Progenitor cell of endocrine pancreas (in vitro differentiated cells): ENCODE measurements at regions not wholly inside any gene's neighbourhood (a gene's known extent, or its start where the extent isn't known, plus 50 kb on each side); places are given as distances from the start of the nearest gene placed in this dataset.
"Not testable (repeated sequence)": the region's sequence is repeated elsewhere in the genome, so short reads cannot be mapped to it uniquely, and the experiment has no call there.

ENCODE experiments used
- DNase-seq: peaks from one replicate; pipeline ENCODE4 v3.0.0; 2021; ENCODE audit warnings: low spot score; ENCODE audit not compliant: unreplicated experiment
- H3K27ac Mint-ChIP-seq: 2 replicates; pipeline ENCODE4 v1.8.0; 2021; ENCODE audit warnings: mild to moderate bottlenecking, moderate library complexity, mixed read lengths
- H3K27me3 Mint-ChIP-seq: 2 replicates; pipeline ENCODE4 v1.8.0; 2021; ENCODE audit warnings: mixed read lengths
- H3K36me3 Mint-ChIP-seq: 2 replicates; pipeline ENCODE4 v1.8.0; 2022; ENCODE audit warnings: mixed read lengths; ENCODE audit not compliant: insufficient read depth
- H3K4me1 Mint-ChIP-seq: 2 replicates; pipeline ENCODE4 v1.8.0; 2021; ENCODE audit warnings: low read depth, mixed read lengths
- H3K4me3 Mint-ChIP-seq: 2 replicates; pipeline ENCODE4 v1.8.0; 2021; ENCODE audit warnings: low read depth, mild to moderate bottlenecking, moderate library complexity, mixed read lengths
- H3K9me3 Mint-ChIP-seq: 2 replicates; pipeline ENCODE4 v1.8.0; 2021; ENCODE audit warnings: low read depth, mixed read lengths
- TF ChIP-seq, protein P1 (sequence below): fragments of 200-600 bp; sonication (generic); IDR thresholded peaks from one replicate; pipeline ENCODE4 v1.5.0; 2021; ENCODE audit warnings: antibody characterized with exemption, mild to moderate bottlenecking; ENCODE audit not compliant: unreplicated experiment

DNA sequence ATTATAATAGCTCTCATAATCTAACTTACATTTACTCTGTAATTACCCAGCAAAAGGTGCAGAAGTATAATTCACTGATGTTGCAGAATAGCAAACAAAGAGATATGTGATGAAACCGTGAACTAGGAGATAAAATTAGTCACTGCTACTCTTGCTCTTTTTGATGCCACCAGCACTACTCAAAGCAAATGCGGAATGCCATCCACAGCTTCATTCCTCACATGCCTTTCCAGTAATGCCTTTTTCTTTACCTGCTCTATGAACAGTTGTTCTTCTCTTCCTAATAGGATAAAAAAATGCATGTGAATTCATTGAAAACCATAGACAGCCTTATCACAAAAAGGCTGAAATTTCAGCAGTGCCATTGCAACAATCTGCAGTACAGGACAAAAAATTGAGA lies 1129.5 kb downstream of the DIAPH3 start:
- TF ChIP-seq, protein P1, sequence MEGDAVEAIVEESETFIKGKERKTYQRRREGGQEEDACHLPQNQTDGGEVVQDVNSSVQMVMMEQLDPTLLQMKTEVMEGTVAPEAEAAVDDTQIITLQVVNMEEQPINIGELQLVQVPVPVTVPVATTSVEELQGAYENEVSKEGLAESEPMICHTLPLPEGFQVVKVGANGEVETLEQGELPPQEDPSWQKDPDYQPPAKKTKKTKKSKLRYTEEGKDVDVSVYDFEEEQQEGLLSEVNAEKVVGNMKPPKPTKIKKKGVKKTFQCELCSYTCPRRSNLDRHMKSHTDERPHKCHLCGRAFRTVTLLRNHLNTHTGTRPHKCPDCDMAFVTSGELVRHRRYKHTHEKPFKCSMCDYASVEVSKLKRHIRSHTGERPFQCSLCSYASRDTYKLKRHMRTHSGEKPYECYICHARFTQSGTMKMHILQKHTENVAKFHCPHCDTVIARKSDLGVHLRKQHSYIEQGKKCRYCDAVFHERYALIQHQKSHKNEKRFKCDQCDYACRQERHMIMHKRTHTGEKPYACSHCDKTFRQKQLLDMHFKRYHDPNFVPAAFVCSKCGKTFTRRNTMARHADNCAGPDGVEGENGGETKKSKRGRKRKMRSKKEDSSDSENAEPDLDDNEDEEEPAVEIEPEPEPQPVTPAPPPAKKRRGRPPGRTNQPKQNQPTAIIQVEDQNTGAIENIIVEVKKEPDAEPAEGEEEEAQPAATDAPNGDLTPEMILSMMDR, result no peak
- H3K36me3 Mint-ChIP-seq, result no peaks in the 10 kb centered on the region
- H3K4me1 Mint-ChIP-seq, result peaks cover 2% of the 10 kb centered on the region
- H3K27ac Mint-ChIP-seq, result no peak overlapping the region
- peaks cover 5% of the 10 kb centered on the region for H3K9me3 Mint-ChIP-seq
- DNase-seq, result no peak
- no peaks in the 10 kb centered on the region for H3K27me3 Mint-ChIP-seq
- no peak overlapping the region for H3K4me3 Mint-ChIP-seq

DNA sequence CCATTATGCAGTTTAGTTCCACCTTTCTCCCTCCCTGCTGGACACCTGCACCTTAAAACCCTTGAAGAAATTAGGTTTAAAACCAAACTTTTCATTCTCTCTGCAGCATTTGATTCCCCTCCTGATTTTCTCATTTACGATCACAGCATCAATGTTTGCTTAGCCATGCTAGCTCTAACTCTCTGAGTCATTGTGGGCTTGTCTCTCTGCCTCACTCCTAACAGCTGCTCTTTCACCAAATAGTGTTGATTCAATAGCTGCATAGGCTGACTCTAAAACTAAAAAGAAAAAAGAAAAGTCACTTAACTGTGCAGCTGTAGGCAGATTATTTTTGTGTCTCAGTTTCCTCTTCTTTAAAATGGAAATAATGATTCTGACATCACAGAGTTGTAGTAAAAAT lies 1124.9 kb downstream of the DIAPH3 start:
- TF ChIP-seq, protein P1, result no peak

DNA sequence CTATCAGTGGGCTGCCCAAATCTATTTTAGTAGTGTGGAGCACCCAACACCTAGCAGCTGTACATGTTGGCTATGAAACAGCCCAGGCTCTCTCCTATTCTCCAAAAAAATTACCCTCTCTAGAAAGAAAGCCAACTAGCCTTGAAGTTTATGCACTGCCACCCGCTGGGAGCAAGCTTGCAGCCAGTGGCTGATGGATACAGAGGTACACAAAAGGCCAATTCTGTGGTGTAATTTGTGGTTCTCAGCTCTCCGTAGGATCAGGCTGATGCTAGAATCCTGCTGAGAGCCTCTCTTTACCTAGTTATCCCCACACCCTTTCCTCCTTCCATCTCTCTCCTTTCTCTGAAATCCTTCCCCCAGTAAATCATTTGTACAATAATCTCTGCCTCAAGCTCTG lies 1120.7 kb downstream of the DIAPH3 start:
- Mint-ChIP-seq H3K4me1 (peaks cover 2% of the 10 kb centered on the region), H3K27ac (no peak overlapping the region), H3K36me3 (no peaks in the 10 kb centered on the region), H3K27me3 (no peaks in the 10 kb centered on the region), H3K4me3 (no peak overlapping the region), H3K9me3 (peaks cover 3% of the 10 kb centered on the region)
- TF ChIP-seq, protein P1, result no peak
- no peak for DNase-seq

More for the DNA sequence above, 1124.9 kb downstream of the DIAPH3 start:
- Mint-ChIP-seq H3K27ac (peak overlapping the region; percentile 43), H3K4me1 (peaks cover 2% of the 10 kb centered on the region), H3K9me3 (peaks cover 3% of the 10 kb centered on the region), H3K36me3 (no peaks in the 10 kb centered on the region), H3K27me3 (no peaks in the 10 kb centered on the region), H3K4me3 (no peak overlapping the region)
- no peak for DNase-seq

DNA sequence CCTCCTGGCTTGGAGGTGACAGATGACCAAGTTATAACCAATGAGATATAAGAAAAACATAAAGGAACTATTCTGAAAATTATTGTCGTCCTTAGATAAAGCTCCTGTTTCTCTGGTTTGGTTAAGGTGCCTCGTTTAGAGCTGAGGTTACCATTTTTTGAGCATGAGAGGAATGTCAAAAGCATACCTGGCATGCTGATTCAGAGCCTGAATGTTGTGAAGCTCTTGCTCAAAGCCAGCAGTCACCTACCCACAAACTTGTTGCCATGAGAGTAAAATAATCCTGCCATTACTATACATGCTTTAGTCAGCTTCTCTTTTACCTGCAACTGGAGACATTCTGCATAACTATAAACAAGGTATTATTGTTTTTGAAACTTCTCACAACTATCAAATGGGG lies 1116.2 kb downstream of the DIAPH3 start:
- Mint-ChIP-seq H3K4me3 (no peak overlapping the region), H3K36me3 (no peaks in the 10 kb centered on the region), H3K9me3 (no peaks in the 10 kb centered on the region), H3K4me1 (no peaks in the 10 kb centered on the region), H3K27me3 (no peaks in the 10 kb centered on the region), H3K27ac (no peak overlapping the region)
- DNase-seq, result no peak
- TF ChIP-seq, protein P1, result no peak

DNA sequence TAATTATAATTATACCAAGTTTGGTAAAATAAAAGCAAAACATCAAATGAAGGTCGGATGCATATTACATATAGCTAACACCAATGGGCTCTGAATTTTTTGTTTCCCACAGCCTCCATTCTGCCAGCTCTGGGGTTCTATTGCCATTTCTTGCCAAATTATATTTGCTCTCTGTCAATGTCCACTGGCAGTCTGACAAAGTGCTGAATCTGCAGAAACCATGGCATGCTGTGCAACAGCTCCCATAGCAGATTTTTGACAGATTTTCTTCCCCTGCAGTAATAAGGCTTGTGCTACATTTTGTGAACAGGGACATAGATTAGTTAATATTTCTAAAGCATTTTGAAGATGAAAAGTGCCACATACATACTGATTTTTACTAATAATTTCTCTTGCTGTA lies 1102.1 kb downstream of the DIAPH3 start:
- DNase-seq, result no peak
- no peaks in the 10 kb centered on the region for H3K36me3 Mint-ChIP-seq
- no peak overlapping the region for H3K4me3 Mint-ChIP-seq
- peaks cover 24% of the 10 kb centered on the region for H3K4me1 Mint-ChIP-seq
- no peak overlapping the region for H3K27ac Mint-ChIP-seq
- TF ChIP-seq, protein P1, result no peak
- no peaks in the 10 kb centered on the region for H3K9me3 Mint-ChIP-seq
- H3K27me3 Mint-ChIP-seq, result no peaks in the 10 kb centered on the region

DNA sequence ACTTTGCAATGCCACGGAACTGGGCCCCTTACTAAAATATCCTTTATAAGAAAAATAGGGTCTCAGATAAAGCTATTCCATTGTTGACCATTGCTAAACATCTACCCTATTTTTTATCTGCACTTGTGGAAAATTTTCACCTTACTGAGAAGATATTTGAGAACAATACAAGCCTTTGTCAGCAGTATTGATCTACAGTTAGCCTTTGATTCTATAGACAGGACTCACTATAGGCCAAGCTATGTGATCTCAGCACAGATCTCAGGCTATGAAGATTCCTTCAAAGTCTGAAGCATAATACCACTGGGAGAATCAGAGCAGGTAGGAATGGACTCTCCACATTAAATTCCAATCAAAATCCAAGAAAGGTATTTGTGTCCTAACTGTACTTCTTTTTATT lies 1099.7 kb downstream of the DIAPH3 start:
- H3K4me1 Mint-ChIP-seq, result peaks cover 32% of the 10 kb centered on the region
- H3K27ac Mint-ChIP-seq, result no peak overlapping the region
- no peaks in the 10 kb centered on the region for H3K36me3 Mint-ChIP-seq
- H3K9me3 Mint-ChIP-seq, result no peaks in the 10 kb centered on the region
- no peaks in the 10 kb centered on the region for H3K27me3 Mint-ChIP-seq
- TF ChIP-seq, protein P1, result no peak
- no peak overlapping the region for H3K4me3 Mint-ChIP-seq
- no peak for DNase-seq

DNA sequence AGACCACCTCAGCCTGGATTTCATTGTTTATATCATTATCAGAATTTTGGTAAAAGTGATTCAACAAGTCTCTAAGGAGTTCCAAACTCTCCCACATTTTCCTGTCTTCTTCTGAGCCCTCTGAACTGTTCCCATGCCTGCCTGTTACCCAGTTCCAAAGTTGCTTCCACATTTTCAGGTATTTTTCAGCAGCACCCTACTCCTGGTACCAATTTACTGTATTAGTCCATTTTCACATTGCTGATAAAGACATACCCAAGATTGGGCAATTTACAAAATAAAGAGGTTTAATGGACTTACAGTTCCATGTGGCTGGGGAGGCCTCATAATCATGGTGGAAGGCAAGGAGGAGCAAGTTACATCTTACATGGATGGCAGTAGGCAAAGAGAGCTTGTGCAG lies 1087.3 kb downstream of the DIAPH3 start:
- not testable (repeated sequence) for H3K27ac Mint-ChIP-seq, H3K4me1 Mint-ChIP-seq, DNase-seq, H3K4me3 Mint-ChIP-seq, H3K27me3 Mint-ChIP-seq, H3K36me3 Mint-ChIP-seq
- peaks cover 32% of the 10 kb centered on the region for H3K9me3 Mint-ChIP-seq
